ENCODE measurements at regions not wholly inside any gene's neighbourhood (a gene's known extent, or its start where the extent isn't known, plus 50 kb on each side); places are given as distances from the start of the nearest gene placed in this dataset.
"Not testable (repeated sequence)": the region's sequence is repeated elsewhere in the genome, so short reads cannot be mapped to it uniquely, and the experiment has no call there.

DNA sequence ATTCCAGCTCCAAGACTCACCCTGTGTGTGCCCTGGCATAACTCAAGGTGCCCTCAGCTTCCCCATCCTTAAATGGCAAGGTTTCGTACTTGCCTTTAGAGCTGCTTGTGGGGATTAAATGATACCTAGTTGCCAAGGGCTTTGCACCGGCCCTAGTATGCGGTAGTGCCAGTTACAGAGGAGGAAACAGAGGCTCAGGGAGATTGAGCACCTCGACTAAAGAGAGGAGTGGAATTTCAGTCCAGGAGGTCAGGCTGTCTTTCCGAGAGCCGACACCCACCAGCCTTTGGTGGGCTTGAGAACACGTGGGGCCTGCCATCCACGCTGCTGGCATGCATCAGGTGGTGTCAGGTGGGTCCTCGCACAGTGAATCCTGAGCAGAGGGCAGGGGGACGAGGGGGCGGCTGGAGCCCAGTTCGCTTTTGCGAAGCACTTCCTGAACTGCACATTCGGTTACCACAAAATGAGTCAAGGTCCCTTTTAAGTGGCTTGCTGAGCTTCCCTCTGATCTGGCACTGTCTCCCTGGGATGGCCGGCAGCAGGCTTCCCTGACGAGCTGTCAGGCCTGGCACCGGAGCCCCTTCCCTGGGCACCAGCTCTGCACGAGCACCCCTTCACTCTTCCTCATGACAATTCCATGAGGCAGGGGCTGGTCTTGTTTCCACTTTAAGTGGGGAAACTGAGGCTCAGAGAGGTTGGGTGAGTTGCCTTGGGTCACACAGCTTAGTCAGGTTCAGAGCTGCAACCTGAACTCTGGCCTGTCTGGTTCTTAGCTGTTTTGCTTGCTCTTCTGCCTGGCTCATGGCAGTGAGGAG is 291.4 kb downstream of the BCL2L11 start:
- H3K9me1 ChIP-seq (replicated peaks; ENCODE audit: control insufficient read depth, extremely low read depth, insufficient read depth, low read length); H3K36me3 ChIP-seq (ENCODE audit: control insufficient read depth in 2 of 2, extremely low read depth in 1 of 2, insufficient read depth in 2 of 2, low read length in 2 of 2); H3K27ac ChIP-seq (ENCODE audit: insufficient read depth, low read depth, low read length); BruUV-seq (replicated peaks); H3K79me2 ChIP-seq (ENCODE audit: control insufficient read depth, insufficient read depth, low read length); H2AFZ ChIP-seq (ENCODE audit: low read depth, low read length); POLR2A ChIA-PET; CTCF ChIA-PET; H3K4me1 ChIP-seq (ENCODE audit: control insufficient read depth, extremely low read depth, insufficient read depth, low read length); H3K9ac ChIP-seq (replicated peaks; ENCODE audit: extremely low read depth, insufficient read depth, low read length); H4K20me1 ChIP-seq (replicated peaks; ENCODE audit: control insufficient read depth, extremely low read depth, insufficient read depth, low read length); H3K4me3 ChIP-seq (replicated peaks in 1 of 3; ENCODE audit: insufficient read depth in 1 of 3, low read depth in 1 of 3, low read length in 3 of 3); FAIRE-seq; DNase-seq (ENCODE audit: low read depth, low spot score); intact Hi-C loops (cut with micrococcal nuclease); H3K4me2 ChIP-seq (ENCODE audit: insufficient read depth, low read length); H3K27me3 ChIP-seq (ENCODE audit: control insufficient read depth in 2 of 2, insufficient read depth in 2 of 2, low read length in 2 of 2); H3K9me3 ChIP-seq (replicated peaks; ENCODE audit: control insufficient read depth, insufficient read depth, low read length); dilution Hi-C loops (cut with MboI; ENCODE audit: extremely low pct_ligation_motif_present, low sequenced_read_pairs): not testable (repeated sequence)

DNA sequence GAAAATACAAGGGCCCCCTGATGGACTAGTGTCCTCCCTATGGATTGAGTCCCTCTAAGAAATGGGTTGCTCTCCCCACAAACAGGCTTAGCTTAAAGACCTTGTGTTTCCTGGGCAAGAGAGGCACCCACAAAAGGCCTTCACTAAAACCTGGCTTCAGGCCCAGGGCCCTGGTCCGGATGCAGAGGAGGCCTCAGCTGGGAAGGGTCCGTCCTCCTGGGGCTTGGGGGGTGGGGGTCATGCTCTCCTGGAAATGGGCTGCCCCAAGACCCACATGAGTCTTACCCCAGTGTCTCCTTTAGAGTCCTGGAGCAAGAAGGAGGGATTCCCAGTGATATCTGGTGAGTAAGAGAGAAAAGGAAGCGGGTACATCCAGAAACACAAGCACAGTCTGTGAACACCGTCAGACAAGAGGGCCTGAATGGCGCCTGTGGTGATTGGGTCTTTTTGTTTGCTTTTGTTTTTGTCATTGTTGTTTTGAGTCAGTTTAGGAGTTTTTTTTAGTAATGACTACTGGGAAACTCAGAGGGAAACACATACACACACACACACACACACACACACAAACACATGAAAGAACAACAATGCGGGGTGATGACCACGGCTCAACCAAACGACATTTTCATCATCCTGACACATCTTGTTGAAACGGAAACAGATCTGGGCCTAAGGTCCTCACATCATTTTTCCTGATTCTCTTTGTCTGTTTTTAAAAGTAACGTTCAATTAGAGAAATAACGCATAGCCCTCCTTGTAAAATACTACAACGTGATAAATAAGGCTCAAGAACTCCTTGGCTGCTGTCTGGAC is 292.3 kb downstream of the BCL2L11 start:
- H3K9me3 ChIP-seq (replicated peaks; ENCODE audit: control insufficient read depth, insufficient read depth, low read length); H3K9ac ChIP-seq (replicated peaks; ENCODE audit: extremely low read depth, insufficient read depth, low read length); H3K9me1 ChIP-seq (replicated peaks; ENCODE audit: control insufficient read depth, extremely low read depth, insufficient read depth, low read length); H3K27ac ChIP-seq (ENCODE audit: insufficient read depth, low read depth, low read length); BruUV-seq (replicated peaks); H3K4me1 ChIP-seq (ENCODE audit: control insufficient read depth, extremely low read depth, insufficient read depth, low read length); H3K4me2 ChIP-seq (ENCODE audit: insufficient read depth, low read length); dilution Hi-C loops (cut with MboI; ENCODE audit: extremely low pct_ligation_motif_present, low sequenced_read_pairs); intact Hi-C loops (cut with micrococcal nuclease); POLR2A ChIA-PET; H2AFZ ChIP-seq (ENCODE audit: low read depth, low read length); H4K20me1 ChIP-seq (replicated peaks; ENCODE audit: control insufficient read depth, extremely low read depth, insufficient read depth, low read length); H3K27me3 ChIP-seq (ENCODE audit: control insufficient read depth in 2 of 2, insufficient read depth in 2 of 2, low read length in 2 of 2); H3K36me3 ChIP-seq (ENCODE audit: control insufficient read depth in 2 of 2, extremely low read depth in 1 of 2, insufficient read depth in 2 of 2, low read length in 2 of 2); FAIRE-seq; DNase-seq (ENCODE audit: low read depth, low spot score); H3K4me3 ChIP-seq (replicated peaks in 1 of 3; ENCODE audit: insufficient read depth in 1 of 3, low read depth in 1 of 3, low read length in 3 of 3); CTCF ChIA-PET: not testable (repeated sequence)
- peaks cover 11% of the 10 kb centered on the region for H3K79me2 ChIP-seq (ENCODE audit: control insufficient read depth, insufficient read depth, low read length)

DNA sequence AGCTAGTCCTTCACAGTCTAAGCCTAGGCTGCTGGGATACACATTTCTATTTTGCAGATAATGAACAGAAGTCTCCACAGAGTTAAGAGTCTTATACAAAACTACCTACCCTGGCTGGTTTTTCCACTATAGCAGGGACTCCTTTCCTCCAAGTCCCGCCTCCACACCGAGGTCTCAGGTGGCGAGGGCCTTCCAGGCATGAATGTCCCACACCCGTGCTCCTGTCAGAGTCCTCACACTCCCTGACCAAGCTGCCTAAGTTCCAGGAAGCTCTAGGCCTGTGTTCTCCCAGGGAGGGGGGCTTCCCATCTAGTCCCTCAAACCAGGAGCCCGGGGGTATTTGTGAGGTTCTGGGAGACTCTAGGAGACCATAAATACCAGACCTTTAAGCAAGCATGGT is 293.2 kb downstream of the BCL2L11 start:
- dilution Hi-C loops (cut with MboI; ENCODE audit: extremely low pct_ligation_motif_present, low sequenced_read_pairs); intact Hi-C loops (cut with micrococcal nuclease); H3K9me1 ChIP-seq (replicated peaks; ENCODE audit: control insufficient read depth, extremely low read depth, insufficient read depth, low read length); H3K27me3 ChIP-seq (ENCODE audit: control insufficient read depth in 2 of 2, insufficient read depth in 2 of 2, low read length in 2 of 2); H3K36me3 ChIP-seq (ENCODE audit: control insufficient read depth in 2 of 2, extremely low read depth in 1 of 2, insufficient read depth in 2 of 2, low read length in 2 of 2); H3K27ac ChIP-seq (ENCODE audit: insufficient read depth, low read depth, low read length); H4K20me1 ChIP-seq (replicated peaks; ENCODE audit: control insufficient read depth, extremely low read depth, insufficient read depth, low read length); H3K9ac ChIP-seq (replicated peaks; ENCODE audit: extremely low read depth, insufficient read depth, low read length); H3K4me2 ChIP-seq (ENCODE audit: insufficient read depth, low read length); CTCF ChIA-PET; DNase-seq (ENCODE audit: low read depth, low spot score); POLR2A ChIA-PET; H2AFZ ChIP-seq (ENCODE audit: low read depth, low read length); H3K4me3 ChIP-seq (replicated peaks in 1 of 3; ENCODE audit: insufficient read depth in 1 of 3, low read depth in 1 of 3, low read length in 3 of 3); H3K4me1 ChIP-seq (ENCODE audit: control insufficient read depth, extremely low read depth, insufficient read depth, low read length); H3K9me3 ChIP-seq (replicated peaks; ENCODE audit: control insufficient read depth, insufficient read depth, low read length); BruUV-seq (replicated peaks); FAIRE-seq: not testable (repeated sequence)
- H3K79me2 ChIP-seq (ENCODE audit: control insufficient read depth, insufficient read depth, low read length), result peaks cover 11% of the 10 kb centered on the region
